HL-60 (cell line): ENCODE measurements at regions not wholly inside any gene's neighbourhood (a gene's known extent, or its start where the extent isn't known, plus 50 kb on each side); places are given as distances from the start of the nearest gene placed in this dataset.

Source experiments
- DNase-seq, 2 experiments: peaks; one replicate each; pipeline ENCODE4 v3.0.0-alpha.2; 2010 to 2020; ENCODE audit warnings: low read depth in 1 of 2, low spot score in 1 of 2
- H3K27ac ChIP-seq: fragments of 250-450 bp; sonication (Bioruptor Pico); replicated peaks from 2 replicates; pipeline ENCODE4 v1.5.1; 2020; ENCODE audit warnings: mild to moderate bottlenecking, moderate library complexity
- H3K27me3 ChIP-seq: fragments of 250-450 bp; sonication (Bioruptor Pico); 2 replicates; pipeline ENCODE4 v1.5.1; 2021; ENCODE audit warnings: mild to moderate bottlenecking, moderate library complexity; ENCODE audit not compliant: insufficient read depth, poor library complexity, severe bottlenecking
- H3K4me3 ChIP-seq: replicated peaks from 2 replicates; pipeline ENCODE4 v1.5.1; 2011; ENCODE audit warnings: mild to moderate bottlenecking, control low read depth, low read length; ENCODE audit not compliant: insufficient read depth
- GABPA ChIP-seq: IDR thresholded peaks from 2 replicates; pipeline ENCODE4 v1.6.1; 2012; ENCODE audit warnings: low read depth
- POLR2AphosphoS5 ChIP-seq: IDR thresholded peaks from 2 replicates; pipeline ENCODE4 v1.6.1; 2012; ENCODE audit warnings: low read depth
- SPI1 ChIP-seq: IDR thresholded peaks from 2 replicates; pipeline ENCODE4 v1.6.1; 2012; ENCODE audit warnings: low read depth, mild to moderate bottlenecking, borderline replicate concordance
- TF ChIP-seq, protein P1 (sequence below): IDR thresholded peaks from one replicate; pipeline ENCODE4 v1.5.1; 2011; ENCODE audit warnings: low read length, control low read depth, inconsistent platforms; ENCODE audit not compliant: insufficient read depth
- TF ChIP-seq, protein P2 (sequence below): IDR thresholded peaks from 2 replicates; pipeline ENCODE4 v1.6.1; 2012; ENCODE audit warnings: low read depth; ENCODE audit not compliant: insufficient replicate concordance

DNA sequence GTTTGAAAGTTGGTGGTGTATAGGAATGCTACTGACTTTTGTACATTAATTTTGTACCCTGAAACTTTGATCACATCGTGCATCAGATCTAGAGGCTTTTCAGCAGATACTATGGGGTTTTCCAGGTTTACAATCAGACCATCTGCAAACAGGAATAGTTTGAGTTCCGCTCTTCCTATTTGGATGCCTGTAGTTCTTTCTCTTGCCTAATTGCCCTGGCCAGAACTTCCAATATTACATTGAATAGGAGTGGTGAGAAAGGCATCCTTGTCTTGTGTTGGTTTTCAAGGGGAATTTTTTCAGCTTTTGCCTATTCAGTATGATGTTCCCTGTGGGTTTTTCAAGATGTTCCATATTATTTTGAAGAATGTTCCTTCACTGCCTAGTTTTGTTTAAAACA, 633.5 kb downstream of the KCNJ3 start:
- TF ChIP-seq SPI1 (no peak), POLR2AphosphoS5 (no peak), GABPA (no peak)
- TF ChIP-seq, protein P1, sequence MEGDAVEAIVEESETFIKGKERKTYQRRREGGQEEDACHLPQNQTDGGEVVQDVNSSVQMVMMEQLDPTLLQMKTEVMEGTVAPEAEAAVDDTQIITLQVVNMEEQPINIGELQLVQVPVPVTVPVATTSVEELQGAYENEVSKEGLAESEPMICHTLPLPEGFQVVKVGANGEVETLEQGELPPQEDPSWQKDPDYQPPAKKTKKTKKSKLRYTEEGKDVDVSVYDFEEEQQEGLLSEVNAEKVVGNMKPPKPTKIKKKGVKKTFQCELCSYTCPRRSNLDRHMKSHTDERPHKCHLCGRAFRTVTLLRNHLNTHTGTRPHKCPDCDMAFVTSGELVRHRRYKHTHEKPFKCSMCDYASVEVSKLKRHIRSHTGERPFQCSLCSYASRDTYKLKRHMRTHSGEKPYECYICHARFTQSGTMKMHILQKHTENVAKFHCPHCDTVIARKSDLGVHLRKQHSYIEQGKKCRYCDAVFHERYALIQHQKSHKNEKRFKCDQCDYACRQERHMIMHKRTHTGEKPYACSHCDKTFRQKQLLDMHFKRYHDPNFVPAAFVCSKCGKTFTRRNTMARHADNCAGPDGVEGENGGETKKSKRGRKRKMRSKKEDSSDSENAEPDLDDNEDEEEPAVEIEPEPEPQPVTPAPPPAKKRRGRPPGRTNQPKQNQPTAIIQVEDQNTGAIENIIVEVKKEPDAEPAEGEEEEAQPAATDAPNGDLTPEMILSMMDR: no peak
- TF ChIP-seq, protein P2, sequence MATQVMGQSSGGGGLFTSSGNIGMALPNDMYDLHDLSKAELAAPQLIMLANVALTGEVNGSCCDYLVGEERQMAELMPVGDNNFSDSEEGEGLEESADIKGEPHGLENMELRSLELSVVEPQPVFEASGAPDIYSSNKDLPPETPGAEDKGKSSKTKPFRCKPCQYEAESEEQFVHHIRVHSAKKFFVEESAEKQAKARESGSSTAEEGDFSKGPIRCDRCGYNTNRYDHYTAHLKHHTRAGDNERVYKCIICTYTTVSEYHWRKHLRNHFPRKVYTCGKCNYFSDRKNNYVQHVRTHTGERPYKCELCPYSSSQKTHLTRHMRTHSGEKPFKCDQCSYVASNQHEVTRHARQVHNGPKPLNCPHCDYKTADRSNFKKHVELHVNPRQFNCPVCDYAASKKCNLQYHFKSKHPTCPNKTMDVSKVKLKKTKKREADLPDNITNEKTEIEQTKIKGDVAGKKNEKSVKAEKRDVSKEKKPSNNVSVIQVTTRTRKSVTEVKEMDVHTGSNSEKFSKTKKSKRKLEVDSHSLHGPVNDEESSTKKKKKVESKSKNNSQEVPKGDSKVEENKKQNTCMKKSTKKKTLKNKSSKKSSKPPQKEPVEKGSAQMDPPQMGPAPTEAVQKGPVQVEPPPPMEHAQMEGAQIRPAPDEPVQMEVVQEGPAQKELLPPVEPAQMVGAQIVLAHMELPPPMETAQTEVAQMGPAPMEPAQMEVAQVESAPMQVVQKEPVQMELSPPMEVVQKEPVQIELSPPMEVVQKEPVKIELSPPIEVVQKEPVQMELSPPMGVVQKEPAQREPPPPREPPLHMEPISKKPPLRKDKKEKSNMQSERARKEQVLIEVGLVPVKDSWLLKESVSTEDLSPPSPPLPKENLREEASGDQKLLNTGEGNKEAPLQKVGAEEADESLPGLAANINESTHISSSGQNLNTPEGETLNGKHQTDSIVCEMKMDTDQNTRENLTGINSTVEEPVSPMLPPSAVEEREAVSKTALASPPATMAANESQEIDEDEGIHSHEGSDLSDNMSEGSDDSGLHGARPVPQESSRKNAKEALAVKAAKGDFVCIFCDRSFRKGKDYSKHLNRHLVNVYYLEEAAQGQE: no peak
- Histone ChIP-seq H3K4me3 (no peak overlapping the region), H3K27me3 (no peaks in the 10 kb centered on the region), H3K27ac (no peak overlapping the region)
- no peak for DNase-seq

DNA sequence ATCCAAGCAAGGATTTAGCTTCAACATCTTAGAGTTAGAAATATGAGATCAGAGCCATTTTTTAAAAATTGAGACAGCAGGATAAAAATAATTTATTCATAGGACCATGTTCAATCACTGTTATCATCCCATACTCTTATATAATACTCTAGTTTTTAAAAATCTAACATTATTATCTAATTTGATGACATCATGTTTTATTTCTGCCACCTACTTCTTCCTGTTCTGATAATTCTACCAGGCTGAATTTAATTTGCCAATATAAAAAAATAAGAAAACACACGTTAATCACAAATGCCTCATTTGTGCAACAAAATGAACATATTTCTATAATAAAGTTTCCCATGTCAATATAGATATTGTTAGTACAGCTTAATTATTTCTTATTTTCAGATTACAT, 621.7 kb downstream of the KCNJ3 start:
- H3K27me3 ChIP-seq: no peaks in the 10 kb centered on the region
- H3K4me3 ChIP-seq: no peak overlapping the region
- DNase-seq: no peak
- no peak for TF ChIP-seq GABPA
- TF ChIP-seq, protein P1: no peak
- TF ChIP-seq, protein P2: no peak
- TF ChIP-seq SPI1: no peak
- no peak for TF ChIP-seq POLR2AphosphoS5
- H3K27ac ChIP-seq: no peak overlapping the region

DNA sequence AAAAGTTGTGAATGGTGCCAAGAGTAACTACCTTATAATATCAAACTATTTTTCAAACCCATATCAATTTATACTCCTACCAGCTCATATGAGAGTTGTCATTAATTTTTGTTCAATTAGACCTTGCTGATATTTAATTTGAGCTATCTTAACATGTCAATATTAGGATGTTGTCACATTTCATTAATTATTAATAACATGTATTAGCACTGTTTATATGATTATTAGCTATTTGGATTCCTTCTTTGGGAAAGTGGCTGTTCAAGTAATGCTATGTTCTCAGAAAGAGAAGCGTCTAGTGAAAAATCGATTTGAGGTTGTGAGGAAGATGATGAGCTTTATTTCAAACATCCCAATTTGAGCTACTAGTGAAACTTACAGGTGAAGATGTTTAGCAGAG, 620.2 kb downstream of the KCNJ3 start:
- no peak for DNase-seq
- Histone ChIP-seq H3K27me3 (no peaks in the 10 kb centered on the region), H3K27ac (no peak overlapping the region), H3K4me3 (no peak overlapping the region)
- no peak for TF ChIP-seq GABPA

DNA sequence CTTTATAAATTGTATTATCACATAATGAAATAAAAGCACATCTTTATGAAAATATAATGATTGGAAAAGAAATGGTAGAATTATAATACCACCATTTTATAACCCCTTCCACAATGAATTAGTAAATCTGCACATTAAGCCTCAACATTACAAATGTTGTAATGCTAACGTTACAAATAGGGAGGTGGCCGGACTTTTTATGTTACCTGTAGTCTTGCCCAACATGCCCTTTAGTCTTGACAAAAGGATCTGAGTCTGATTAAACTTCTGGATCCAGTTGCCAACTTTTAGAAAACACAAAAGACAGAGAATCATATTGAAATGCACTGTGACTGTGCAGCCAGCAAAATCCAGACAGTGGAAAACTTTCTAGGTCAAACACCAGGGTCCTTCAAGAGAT, 617.3 kb downstream of the KCNJ3 start:
- Histone ChIP-seq H3K4me3 (no peak overlapping the region), H3K27ac (no peak overlapping the region), H3K27me3 (no peaks in the 10 kb centered on the region)
- no peak for TF ChIP-seq SPI1
- TF ChIP-seq, protein P2: no peak
- TF ChIP-seq GABPA: no peak
- TF ChIP-seq, protein P1: no peak
- TF ChIP-seq POLR2AphosphoS5: no peak
- DNase-seq: no peak
